ENCODE measurements at regions not wholly inside any gene's neighbourhood (a gene's known extent, or its start where the extent isn't known, plus 50 kb on each side); places are given as distances from the start of the nearest gene placed in this dataset.

DNA sequence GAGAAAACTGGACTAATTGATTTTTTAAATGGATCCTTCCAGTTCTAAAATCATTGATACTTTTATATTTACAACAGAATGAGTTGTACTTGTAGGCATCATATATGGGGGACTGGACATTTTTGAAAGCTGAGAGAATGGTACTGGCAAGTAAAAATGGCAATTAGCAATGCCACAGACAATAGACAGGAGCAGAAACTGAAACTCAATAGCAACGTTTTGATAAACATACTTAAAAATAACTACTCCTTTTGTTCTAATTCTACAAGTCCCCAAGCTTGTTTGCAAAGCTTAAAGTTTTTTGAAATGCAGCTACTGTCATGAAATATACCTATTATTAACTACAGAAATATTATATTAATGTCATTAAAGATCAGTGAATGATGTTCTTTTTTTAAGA, 52.8 kb upstream of the FBXL7 start:
- intact Hi-C loops (cut with micrococcal nuclease; ENCODE audit: unreplicated experiment), result no loop called here
- H3K9me3 Mint-ChIP-seq (ENCODE audit: low read depth, unreplicated experiment), result peaks cover 12% of the 10 kb centered on the region
- H3K36me3 Mint-ChIP-seq (ENCODE audit: insufficient read depth, unreplicated experiment), result no peaks in the 10 kb centered on the region
- DNase-seq, result no peak
- CTCF ChIA-PET, result no interaction called here
- no peaks in the 10 kb centered on the region for H3K4me1 Mint-ChIP-seq (ENCODE audit: low read depth, unreplicated experiment)
- no peak overlapping the region for H3K4me3 Mint-ChIP-seq (ENCODE audit: low read depth, unreplicated experiment)
- H3K27ac Mint-ChIP-seq (ENCODE audit: unreplicated experiment), result no peak overlapping the region
- TF ChIP-seq, protein P1, sequence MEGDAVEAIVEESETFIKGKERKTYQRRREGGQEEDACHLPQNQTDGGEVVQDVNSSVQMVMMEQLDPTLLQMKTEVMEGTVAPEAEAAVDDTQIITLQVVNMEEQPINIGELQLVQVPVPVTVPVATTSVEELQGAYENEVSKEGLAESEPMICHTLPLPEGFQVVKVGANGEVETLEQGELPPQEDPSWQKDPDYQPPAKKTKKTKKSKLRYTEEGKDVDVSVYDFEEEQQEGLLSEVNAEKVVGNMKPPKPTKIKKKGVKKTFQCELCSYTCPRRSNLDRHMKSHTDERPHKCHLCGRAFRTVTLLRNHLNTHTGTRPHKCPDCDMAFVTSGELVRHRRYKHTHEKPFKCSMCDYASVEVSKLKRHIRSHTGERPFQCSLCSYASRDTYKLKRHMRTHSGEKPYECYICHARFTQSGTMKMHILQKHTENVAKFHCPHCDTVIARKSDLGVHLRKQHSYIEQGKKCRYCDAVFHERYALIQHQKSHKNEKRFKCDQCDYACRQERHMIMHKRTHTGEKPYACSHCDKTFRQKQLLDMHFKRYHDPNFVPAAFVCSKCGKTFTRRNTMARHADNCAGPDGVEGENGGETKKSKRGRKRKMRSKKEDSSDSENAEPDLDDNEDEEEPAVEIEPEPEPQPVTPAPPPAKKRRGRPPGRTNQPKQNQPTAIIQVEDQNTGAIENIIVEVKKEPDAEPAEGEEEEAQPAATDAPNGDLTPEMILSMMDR (IDR thresholded peaks at IDR 0.05; ENCODE audit: unreplicated experiment), result no peak
- BruUV-seq (replicated peaks), result no TSS peak
- H3K27me3 Mint-ChIP-seq (ENCODE audit: unreplicated experiment), result no peaks in the 10 kb centered on the region

DNA sequence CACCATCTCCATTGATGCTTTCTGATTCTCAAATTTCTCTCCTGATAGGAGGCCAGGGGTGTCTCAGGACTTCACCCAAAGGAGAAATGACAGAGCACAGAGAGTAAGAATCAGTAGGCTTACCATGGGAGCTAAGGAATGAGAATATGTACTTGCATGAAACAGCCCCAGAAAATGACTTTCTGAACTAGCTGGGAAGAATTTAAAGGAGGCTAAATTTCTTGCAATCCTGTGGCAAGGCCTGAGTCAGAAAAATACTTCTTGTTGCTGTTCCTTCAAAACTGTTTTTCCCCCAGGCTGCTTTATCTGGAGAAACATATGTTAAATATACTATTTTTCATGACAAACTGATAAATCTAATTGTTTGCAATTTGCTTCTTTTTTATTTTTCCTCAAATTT, 53.4 kb upstream of the FBXL7 start:
- Mint-ChIP-seq H3K9me3 (ENCODE audit: low read depth, unreplicated experiment) (peaks cover 12% of the 10 kb centered on the region), H3K27ac (ENCODE audit: unreplicated experiment) (no peak overlapping the region), H3K36me3 (ENCODE audit: insufficient read depth, unreplicated experiment) (no peaks in the 10 kb centered on the region), H3K4me1 (ENCODE audit: low read depth, unreplicated experiment) (no peaks in the 10 kb centered on the region), H3K4me3 (ENCODE audit: low read depth, unreplicated experiment) (no peak overlapping the region), H3K27me3 (ENCODE audit: unreplicated experiment) (no peaks in the 10 kb centered on the region)
- TF ChIP-seq, protein P1 (IDR thresholded peaks at IDR 0.05; ENCODE audit: unreplicated experiment), result no peak
- intact Hi-C loops (cut with micrococcal nuclease; ENCODE audit: unreplicated experiment), result no loop called here
- CTCF ChIA-PET, result no interaction called here
- BruUV-seq (replicated peaks), result no TSS peak
- DNase-seq, result no peak

DNA sequence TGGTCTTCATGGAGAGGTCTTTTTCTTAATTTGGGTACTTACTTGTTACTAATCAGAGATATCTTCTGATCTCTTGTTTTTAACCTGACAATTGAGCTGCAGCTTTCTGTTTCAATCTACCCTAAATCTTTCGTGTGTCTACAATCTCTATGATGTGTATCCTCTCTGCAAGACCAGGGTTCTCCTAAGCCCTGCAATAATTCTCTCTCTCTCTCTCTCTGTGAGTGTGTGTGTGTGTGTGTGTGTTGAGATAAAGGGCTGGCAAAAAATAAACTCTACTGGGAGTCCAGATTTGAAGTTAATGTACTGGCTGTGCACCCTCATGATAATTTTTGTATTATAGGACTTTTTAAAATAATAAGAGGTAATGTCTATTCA, 57.8 kb upstream of the FBXL7 start:
- no peaks in the 10 kb centered on the region for H3K4me1 Mint-ChIP-seq (ENCODE audit: low read depth, unreplicated experiment)
- intact Hi-C loops (cut with micrococcal nuclease; ENCODE audit: unreplicated experiment), result no loop called here
- H3K36me3 Mint-ChIP-seq (ENCODE audit: insufficient read depth, unreplicated experiment), result no peaks in the 10 kb centered on the region

DNA sequence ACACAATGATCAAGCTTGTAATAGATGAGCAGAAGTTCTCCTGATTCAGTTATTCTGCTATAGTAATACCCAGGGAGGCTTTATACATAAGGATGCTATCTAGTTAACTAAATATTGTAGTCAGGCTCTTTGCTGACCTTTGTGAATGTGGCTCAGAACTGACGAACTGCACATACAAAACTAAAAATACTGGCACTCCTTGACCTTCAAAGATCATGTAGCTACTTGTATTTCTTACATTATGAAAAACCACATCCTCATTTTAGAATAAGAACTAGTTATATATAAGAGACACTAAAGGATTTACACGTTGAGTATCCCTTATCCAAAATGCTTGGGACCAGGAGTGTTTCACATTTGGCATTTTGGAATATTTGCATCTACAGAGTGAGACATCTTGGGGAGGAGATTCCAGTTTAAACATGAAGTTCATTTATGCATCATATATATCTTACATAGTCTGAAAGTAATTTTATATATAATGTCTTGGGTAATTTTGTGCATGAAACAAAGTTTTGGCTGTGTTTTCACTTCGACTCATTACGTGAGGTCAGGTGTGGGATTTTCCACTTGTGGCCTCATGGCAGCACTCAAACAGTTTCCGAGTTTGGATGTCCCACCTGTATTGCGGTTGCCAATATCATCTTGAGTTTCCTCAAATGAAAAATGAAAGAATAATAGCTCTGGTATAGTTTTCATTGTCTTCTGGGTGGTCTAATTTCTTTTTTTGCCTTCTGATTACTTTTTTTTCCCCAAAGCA, 58.4 kb upstream of the FBXL7 start:
- intact Hi-C loops (cut with micrococcal nuclease; ENCODE audit: unreplicated experiment), result no loop called here
- no peaks in the 10 kb centered on the region for H3K4me1 Mint-ChIP-seq (ENCODE audit: low read depth, unreplicated experiment)
- TF ChIP-seq, protein P1 (IDR thresholded peaks at IDR 0.05; ENCODE audit: unreplicated experiment), result no peak
- DNase-seq, result no peak
- H3K36me3 Mint-ChIP-seq (ENCODE audit: insufficient read depth, unreplicated experiment), result no peaks in the 10 kb centered on the region
- CTCF ChIA-PET, result interaction anchor here (0.6 kb wide), 1 partner anchor 10 kb away, joined by 3 read pairs; no protein-coding TSS in a partner anchor
- no peak overlapping the region for H3K4me3 Mint-ChIP-seq (ENCODE audit: low read depth, unreplicated experiment)
- no peak overlapping the region for H3K27ac Mint-ChIP-seq (ENCODE audit: unreplicated experiment)
- H3K9me3 Mint-ChIP-seq (ENCODE audit: low read depth, unreplicated experiment), result peaks cover 20% of the 10 kb centered on the region
- BruUV-seq (replicated peaks), result no TSS peak
- H3K27me3 Mint-ChIP-seq (ENCODE audit: unreplicated experiment), result no peaks in the 10 kb centered on the region

More for the DNA sequence above, 57.8 kb upstream of the FBXL7 start:
- H3K9me3 Mint-ChIP-seq (ENCODE audit: low read depth, unreplicated experiment), result peaks cover 20% of the 10 kb centered on the region
- H3K27ac Mint-ChIP-seq (ENCODE audit: unreplicated experiment), result no peak overlapping the region
- no peak overlapping the region for H3K4me3 Mint-ChIP-seq (ENCODE audit: low read depth, unreplicated experiment)
- TF ChIP-seq, protein P1 (IDR thresholded peaks at IDR 0.05; ENCODE audit: unreplicated experiment), result no peak
- no peak for DNase-seq
- no TSS peak for BruUV-seq (replicated peaks)
- CTCF ChIA-PET, result interaction anchor here (0.6 kb wide), 1 partner anchor 10 kb away, joined by 3 read pairs; no protein-coding TSS in a partner anchor
- no peaks in the 10 kb centered on the region for H3K27me3 Mint-ChIP-seq (ENCODE audit: unreplicated experiment)

All from Calu3 (cell line).